Type B pancreatic cell (in vitro differentiated cells): ENCODE measurements at regions not wholly inside any gene's neighbourhood (a gene's known extent, or its start where the extent isn't known, plus 50 kb on each side); places are given as distances from the start of the nearest gene placed in this dataset.
"Not testable (repeated sequence)": the region's sequence is repeated elsewhere in the genome, so short reads cannot be mapped to it uniquely, and the experiment has no call there.

Source experiments
- DNase-seq: peaks from one replicate; pipeline ENCODE4 v3.0.0; 2021; ENCODE audit warnings: mixed read lengths; ENCODE audit not compliant: unreplicated experiment; ENCODE audit errors: extremely low spot score
- H3K27ac Mint-ChIP-seq: 2 replicates; pipeline ENCODE4 v1.8.0; 2021; ENCODE audit warnings: mild to moderate bottlenecking, mixed read lengths
- H3K27me3 Mint-ChIP-seq: 2 replicates; pipeline ENCODE4 v1.8.0; 2021; ENCODE audit warnings: mixed read lengths
- H3K36me3 Mint-ChIP-seq: 2 replicates; pipeline ENCODE4 v1.8.0; 2021; ENCODE audit warnings: mixed read lengths
- H3K4me1 Mint-ChIP-seq: one replicate; pipeline ENCODE4 v1.8.0; 2021; ENCODE audit warnings: mixed read lengths; ENCODE audit not compliant: unreplicated experiment
- H3K4me3 Mint-ChIP-seq: 2 replicates; pipeline ENCODE4 v1.8.0; 2021; ENCODE audit warnings: mild to moderate bottlenecking, mixed read lengths
- H3K9me3 Mint-ChIP-seq: 2 replicates; pipeline ENCODE4 v1.8.0; 2021; ENCODE audit warnings: mixed read lengths
- CTCF ChIP-seq: fragments of 200-600 bp; sonication (generic); conservative IDR thresholded peaks from 2 replicates; pipeline ENCODE4 v1.5.0; 2021; ENCODE audit warnings: antibody characterized with exemption, mild to moderate bottlenecking

GRCh38 chr3:115204475-115204874 lies 57.4 kb upstream of the ZBTB20 start:
- H3K4me3 Mint-ChIP-seq, result no peak overlapping the region

GRCh38 chr3:115208066-115208750 lies 61.1 kb upstream of the ZBTB20 start:
- H3K27ac Mint-ChIP-seq, result peak overlapping the region; percentile 13
- no peak for TF ChIP-seq CTCF
- H3K36me3 Mint-ChIP-seq, result no peaks in the 10 kb centered on the region
- no peaks in the 10 kb centered on the region for H3K4me1 Mint-ChIP-seq
- H3K27me3 Mint-ChIP-seq, result no peaks in the 10 kb centered on the region
- H3K4me3 Mint-ChIP-seq, result no peak overlapping the region
- no peaks in the 10 kb centered on the region for H3K9me3 Mint-ChIP-seq
- no peak for DNase-seq

More at GRCh38 chr3:115204475-115204874, 57.4 kb upstream of the ZBTB20 start:
- DNase-seq, result no peak
- Mint-ChIP-seq H3K27ac (no peak overlapping the region), H3K27me3 (no peaks in the 10 kb centered on the region), H3K4me1 (no peaks in the 10 kb centered on the region), H3K9me3 (no peaks in the 10 kb centered on the region), H3K36me3 (no peaks in the 10 kb centered on the region)
- TF ChIP-seq CTCF, result no peak

GRCh38 chr3:115211810-115212492 lies 64.9 kb upstream of the ZBTB20 start:
- Mint-ChIP-seq H3K4me3 (no peak overlapping the region), H3K9me3 (no peaks in the 10 kb centered on the region), H3K4me1 (no peaks in the 10 kb centered on the region), H3K27me3 (no peaks in the 10 kb centered on the region), H3K36me3 (no peaks in the 10 kb centered on the region), H3K27ac (no peak overlapping the region)
- TF ChIP-seq CTCF, result no peak
- DNase-seq, result no peak

- Mint-ChIP-seq H3K9me3 (no peaks in the 10 kb centered on the region), H3K36me3 (no peaks in the 10 kb centered on the region), H3K4me1 (peaks cover 6% of the 10 kb centered on the region), H3K4me3 (no peak overlapping the region), H3K27ac (no peak overlapping the region), H3K27me3 (no peaks in the 10 kb centered on the region)
- no peak for DNase-seq
- no peak for TF ChIP-seq CTCF
These were observed 65.5 kb upstream of the ZBTB20 start for GRCh38 chr3:115212615-115213014.

- peaks cover 10% of the 10 kb centered on the region for H3K4me1 Mint-ChIP-seq
- H3K4me3 Mint-ChIP-seq, DNase-seq, H3K27me3 Mint-ChIP-seq, H3K27ac Mint-ChIP-seq, H3K36me3 Mint-ChIP-seq, H3K9me3 Mint-ChIP-seq: not testable (repeated sequence)
These were observed 66.0 kb upstream of the ZBTB20 start for GRCh38 chr3:115213052-115213451.

GRCh38 chr3:115217292-115217677 lies 70.2 kb upstream of the ZBTB20 start:
- Mint-ChIP-seq H3K27ac (no peak overlapping the region), H3K4me3 (no peak overlapping the region), H3K27me3 (no peaks in the 10 kb centered on the region), H3K36me3 (no peaks in the 10 kb centered on the region), H3K9me3 (no peaks in the 10 kb centered on the region), H3K4me1 (peaks cover 15% of the 10 kb centered on the region)
- no peak for TF ChIP-seq CTCF
- no peak for DNase-seq
